Hepatocyte (in vitro differentiated cells): ENCODE measurements at regions not wholly inside any gene's neighbourhood (a gene's known extent, or its start where the extent isn't known, plus 50 kb on each side); places are given as distances from the start of the nearest gene placed in this dataset.

Source experiments
- DNase-seq: peaks from one replicate; pipeline ENCODE4 v3.0.0-alpha.2; 2016; ENCODE audit warnings: low spot score
- H2AFZ ChIP-seq: fragments of 200-600 bp; sonication (generic); 2 replicates; pipeline ENCODE4 v1.6.0; 2016; ENCODE audit warnings: antibody characterized with exemption, mild to moderate bottlenecking
- H3K27ac ChIP-seq: fragments of 200-600 bp; sonication (generic); 2 replicates; pipeline ENCODE4 v1.5.1; 2016; ENCODE audit warnings: mild to moderate bottlenecking
- H3K27me3 ChIP-seq: fragments of 200-600 bp; sonication (generic); 2 replicates; pipeline ENCODE4 v1.6.1; 2016
- H3K36me3 ChIP-seq: fragments of 200-600 bp; sonication (generic); replicated peaks from 2 replicates; pipeline ENCODE4 v1.5.1; 2016; ENCODE audit warnings: low read depth; ENCODE audit not compliant: insufficient read depth
- H3K4me1 ChIP-seq: fragments of 200-600 bp; sonication (generic); 2 replicates; pipeline ENCODE4 v1.5.1; 2016; ENCODE audit warnings: mild to moderate bottlenecking, moderate library complexity; ENCODE audit not compliant: insufficient read depth
- H3K4me2 ChIP-seq: fragments of 200-600 bp; sonication (generic); 2 replicates; pipeline ENCODE4 v1.6.0; 2016
- H3K4me3 ChIP-seq: fragments of 200-600 bp; sonication (generic); 2 replicates; pipeline ENCODE4 v1.5.1; 2016; ENCODE audit warnings: mild to moderate bottlenecking
- H3K79me2 ChIP-seq: fragments of 200-600 bp; sonication (generic); 2 replicates; pipeline ENCODE4 v1.6.0; 2017; ENCODE audit warnings: mild to moderate bottlenecking
- H3K9me2 ChIP-seq: fragments of 200-600 bp; sonication (generic); replicated peaks from 2 replicates; pipeline ENCODE4 v1.6.0; 2017; ENCODE audit warnings: mild to moderate bottlenecking; ENCODE audit not compliant: insufficient read depth
- H3K9me3 ChIP-seq: fragments of 200-600 bp; sonication (generic); 2 replicates; pipeline ENCODE4 v1.5.1; 2016; ENCODE audit warnings: low read depth, mild to moderate bottlenecking
- H4K20me1 ChIP-seq: fragments of 200-600 bp; sonication (generic); 2 replicates; pipeline ENCODE4 v1.6.0; 2016; ENCODE audit warnings: mild to moderate bottlenecking; ENCODE audit not compliant: insufficient read depth, poor library complexity, severe bottlenecking
- CTCF ChIP-seq: fragments of 200-600 bp; sonication (generic); IDR thresholded peaks from 2 replicates; pipeline ENCODE4 v1.5.1; 2016; ENCODE audit warnings: antibody characterized with exemption, mild to moderate bottlenecking; ENCODE audit not compliant: poor library complexity
- EZH2 ChIP-seq: fragments of 200-600 bp; sonication (generic); IDR thresholded peaks from 2 replicates; pipeline ENCODE4 v1.6.1; 2016; ENCODE audit warnings: antibody characterized with exemption, mild to moderate bottlenecking, borderline replicate concordance
- EZH2phosphoT487 ChIP-seq: fragments of 200-600 bp; sonication (generic); IDR thresholded peaks from one replicate; pipeline ENCODE4 v1.6.1; 2018; ENCODE audit warnings: antibody characterized with exemption, mild to moderate bottlenecking, low read depth, moderate library complexity; ENCODE audit not compliant: unreplicated experiment, severe bottlenecking
- WGBS: methylation state at CpG from one replicate; pipeline ENCODE4 v1.1.6; 2016; ENCODE audit warnings: low lambda C conversion rate; ENCODE audit errors: missing lambda C conversion rate; 5-methylcytosine and 5-hydroxymethylcytosine counted together

- Histone ChIP-seq H3K27ac (no peak overlapping the region), H3K4me1 (no peaks in the 10 kb centered on the region), H2AFZ (no peak overlapping the region), H3K36me3 (no peaks in the 10 kb centered on the region), H3K9me3 (no peaks in the 10 kb centered on the region), H3K27me3 (no peaks in the 10 kb centered on the region), H4K20me1 (no peaks in the 10 kb centered on the region), H3K79me2 (no peaks in the 10 kb centered on the region), H3K9me2 (no peaks in the 10 kb centered on the region), H3K4me2 (no peak overlapping the region), H3K4me3 (no peak overlapping the region)
- WGBS, result 74% methylated on average over 3 of the region's 3 CpGs
- TF ChIP-seq EZH2phosphoT487, result no peak
- no peak for TF ChIP-seq CTCF
- no peak for TF ChIP-seq EZH2
- DNase-seq, result no peak
Observed at GRCh38 chr21:16095005-16095404, 365.2 kb downstream of the USP25 start.

- Histone ChIP-seq H3K4me3 (no peak overlapping the region), H3K4me2 (no peak overlapping the region), H2AFZ (no peak overlapping the region), H3K9me3 (no peaks in the 10 kb centered on the region), H3K79me2 (no peaks in the 10 kb centered on the region), H3K27me3 (no peaks in the 10 kb centered on the region), H3K36me3 (no peaks in the 10 kb centered on the region), H3K4me1 (no peaks in the 10 kb centered on the region), H3K27ac (no peak overlapping the region), H4K20me1 (no peaks in the 10 kb centered on the region), H3K9me2 (no peaks in the 10 kb centered on the region)
- DNase-seq, result no peak
- 94% methylated on average over 3 of the region's 3 CpGs for WGBS
- TF ChIP-seq CTCF (no peak), EZH2 (no peak), EZH2phosphoT487 (no peak)
Observed at GRCh38 chr21:16096988-16097387, 367.2 kb downstream of the USP25 start.

- no peaks in the 10 kb centered on the region for H3K27me3 ChIP-seq
- H3K9me3 ChIP-seq, result no peaks in the 10 kb centered on the region
- H2AFZ ChIP-seq, result no peak overlapping the region
- no peaks in the 10 kb centered on the region for H3K36me3 ChIP-seq
- H3K4me2 ChIP-seq, result no peak overlapping the region
- 87% methylated on average over 2 of the region's 2 CpGs for WGBS
- no peak overlapping the region for H3K4me3 ChIP-seq
- no peaks in the 10 kb centered on the region for H3K79me2 ChIP-seq
- TF ChIP-seq EZH2phosphoT487, result no peak
- no peak for TF ChIP-seq EZH2
- TF ChIP-seq CTCF, result no peak
- H3K27ac ChIP-seq, result no peak overlapping the region
- H3K4me1 ChIP-seq, result no peaks in the 10 kb centered on the region
- DNase-seq, result no peak
- no peaks in the 10 kb centered on the region for H3K9me2 ChIP-seq
- H4K20me1 ChIP-seq, result no peaks in the 10 kb centered on the region
Observed at GRCh38 chr21:16102113-16102512, 372.3 kb downstream of the USP25 start.

GRCh38 chr21:16108561-16109075 is 378.8 kb downstream of the USP25 start:
- Histone ChIP-seq H4K20me1 (no peaks in the 10 kb centered on the region), H3K4me1 (no peaks in the 10 kb centered on the region), H2AFZ (no peak overlapping the region), H3K9me2 (no peaks in the 10 kb centered on the region), H3K9me3 (no peaks in the 10 kb centered on the region), H3K4me2 (no peak overlapping the region), H3K27me3 (no peaks in the 10 kb centered on the region), H3K27ac (no peak overlapping the region), H3K79me2 (no peaks in the 10 kb centered on the region), H3K36me3 (no peaks in the 10 kb centered on the region), H3K4me3 (no peak overlapping the region)
- peak; percentile 10 for DNase-seq
- TF ChIP-seq EZH2phosphoT487, result no peak
- TF ChIP-seq EZH2, result no peak
- WGBS, result 75% methylated on average over 3 of the region's 3 CpGs
